HepG2 (cell line): ENCODE measurements at regions not wholly inside any gene's neighbourhood (a gene's known extent, or its start where the extent isn't known, plus 50 kb on each side); places are given as distances from the start of the nearest gene placed in this dataset.

Source experiments
- ATAC-seq: fragments of 200-7000 bp; cut with Tn5 transposase; 3 replicates; pipeline ENCODE4 v1.9.1; 2020; ENCODE audit warnings: mild to moderate bottlenecking, moderate library complexity
- BruUV-seq: library from RNA; stranded (reverse); fragments of 400-500 nt; replicated peaks from 2 replicates; lab custom pipeline; 2021; lab: Mats Ljungman, UMichigan
- CTCF ChIA-PET: fragments of 300-600 bp; formaldehyde crosslinking; extraction: SDS; loops from one replicate; lab custom pipeline; 2021; ENCODE audit warnings: low total read pairs, inconsistent platforms, low intra/inter-chr PET ratio; lab: Yijun Ruan, JAX
- POLR2A ChIA-PET: fragments of 350-600 bp; sonication (Branson Sonifier 250); formaldehyde crosslinking; loops from one replicate; lab custom pipeline; 2020; ENCODE audit warnings: antibody characterized with exemption, inconsistent platforms; lab: Yijun Ruan, JAX
- DNase-seq: peaks from one replicate; pipeline ENCODE4 v3.0.0-alpha.2; 2015; ENCODE audit warnings: low spot score
- FAIRE-seq: peaks from 3 replicates; lab custom pipeline; 2011; peaks lifted over from hg19 to GRCh38; lab: Jason Lieb, UNC
- H2AFZ ChIP-seq: one replicate; pipeline ENCODE4 v1.6.1; 2011; ENCODE audit warnings: low read length, inconsistent platforms
- H3K27ac ChIP-seq: fragments of 300-600 bp; 3 replicates; pipeline ENCODE4 v1.8.0; 2011; ENCODE audit warnings: mixed run types, mild to moderate bottlenecking, mixed read lengths, low read length, inconsistent platforms; ENCODE audit not compliant: insufficient read depth; ENCODE audit errors: extremely low read length
- H3K27me3 ChIP-seq, 2 experiments: fragments of 200-600 bp in 1 of 2; 2 replicates in 1 of 2; 3 replicates in 1 of 2; pipeline versions ENCODE4 v1.6.0 to v1.8.0; 2011; ENCODE audit warnings: low read length in 2 of 2, mild to moderate bottlenecking in 2 of 2, moderate library complexity in 2 of 2, inconsistent platforms in 1 of 2; ENCODE audit not compliant: insufficient read depth in 2 of 2, control insufficient read depth in 1 of 2
- H3K36me3 ChIP-seq, 2 experiments: fragments of 200-600 bp in 1 of 2; replicated peaks in 1 of 2; 2 replicates in 1 of 2; 3 replicates in 1 of 2; pipeline versions ENCODE4 v1.5.1 to v1.8.0; 2011; ENCODE audit warnings: low read length in 2 of 2, inconsistent platforms in 1 of 2; ENCODE audit not compliant: insufficient read depth in 2 of 2, control insufficient read depth in 1 of 2
- H3K4me1 ChIP-seq: 2 replicates; pipeline ENCODE4 v1.5.1; 2012; ENCODE audit warnings: low read length, inconsistent platforms; ENCODE audit not compliant: insufficient read depth
- H3K4me2 ChIP-seq: 2 replicates; pipeline ENCODE4 v1.6.0; 2011; ENCODE audit warnings: low read depth, low read length, inconsistent platforms
- H3K4me3 ChIP-seq, 3 experiments: fragments of 200-600 bp in 1 of 3; sonication (generic), shearing (Covaris generic) in 1 of 3; replicated peaks in 1 of 3; 2 replicates each; pipeline ENCODE4 v1.5.1; 2011 to 2016; ENCODE audit warnings: low read length in 3 of 3, inconsistent platforms in 2 of 3, low read depth in 2 of 3, mild to moderate bottlenecking in 2 of 3, control low read depth in 1 of 3, mixed read lengths in 1 of 3; ENCODE audit not compliant: insufficient read depth in 1 of 3
- H3K79me2 ChIP-seq: one replicate; pipeline ENCODE4 v1.6.1; 2011; ENCODE audit warnings: low read length, inconsistent platforms; ENCODE audit not compliant: insufficient read depth
- H3K9ac ChIP-seq: 2 replicates; pipeline ENCODE4 v1.6.0; 2011; ENCODE audit warnings: mild to moderate bottlenecking, low read depth, low read length, inconsistent platforms; ENCODE audit not compliant: insufficient read depth
- H3K9me3 ChIP-seq: 2 replicates; pipeline ENCODE4 v1.5.1; 2012; ENCODE audit warnings: mild to moderate bottlenecking, low read length
- H4K20me1 ChIP-seq: 2 replicates; pipeline ENCODE4 v1.6.0; 2011; ENCODE audit warnings: inconsistent platforms, mild to moderate bottlenecking, low read length, moderate library complexity; ENCODE audit not compliant: insufficient read depth
- EEA1 ChIP-seq: sonication (generic); formaldehyde crosslinking; IDR thresholded peaks from 2 replicates; pipeline ENCODE4 v1.5.1; 2020; ENCODE audit warnings: mild to moderate bottlenecking, missing genetic modification reagents, borderline replicate concordance
- FLYWCH1 ChIP-seq: sonication (generic); formaldehyde crosslinking; IDR thresholded peaks from 2 replicates; pipeline ENCODE4 v1.8.1; 2023; ENCODE audit warnings: mild to moderate bottlenecking, missing genetic modification reagents
- FOXM1 ChIP-seq: sonication (generic); formaldehyde crosslinking; IDR thresholded peaks from 2 replicates; pipeline ENCODE4 v1.5.0; 2020; ENCODE audit warnings: missing genetic modification reagents
- FOXO4 ChIP-seq: sonication (generic); formaldehyde crosslinking; conservative IDR thresholded peaks from 2 replicates; pipeline ENCODE4 v1.8.1; 2023; ENCODE audit warnings: missing genetic modification reagents
- HHEX ChIP-seq: IDR thresholded peaks from 2 replicates; pipeline ENCODE4 v1.6.1; 2016; ENCODE audit warnings: control low read depth
- MYC ChIP-seq: sonication (generic); formaldehyde crosslinking; IDR thresholded peaks from 2 replicates; pipeline ENCODE4 v1.9.0; 2021; ENCODE audit warnings: missing genetic modification reagents, borderline replicate concordance
- RARG ChIP-seq: sonication (generic); formaldehyde crosslinking; IDR thresholded peaks from 2 replicates; pipeline ENCODE4 v1.4.0; 2020; ENCODE audit warnings: low read depth, mild to moderate bottlenecking, missing genetic modification reagents
- TARDBP ChIP-seq: sonication (generic); formaldehyde crosslinking; IDR thresholded peaks from 2 replicates; pipeline ENCODE4 v1.8.0; 2022; ENCODE audit warnings: mild to moderate bottlenecking, missing genetic modification reagents
- ZNF263 ChIP-seq: sonication (generic); formaldehyde crosslinking; IDR thresholded peaks from 2 replicates; pipeline ENCODE4 v1.4.0; 2020; ENCODE audit warnings: missing genetic modification reagents
- ZNF274 ChIP-seq: sonication (generic); formaldehyde crosslinking; IDR thresholded peaks from 2 replicates; pipeline ENCODE4 v1.5.1; 2020; ENCODE audit warnings: mild to moderate bottlenecking, missing genetic modification reagents
- WGBS: methylation state at CpG from one replicate; pipeline ENCODE4 v1.1.6; 2017; ENCODE audit warnings: low lambda C conversion rate; 5-methylcytosine and 5-hydroxymethylcytosine counted together
- in situ Hi-C: cut with HindIII; loops from 2 replicates; pipeline ENCODE4 v1.10.0; 2017; ENCODE audit warnings: low pct_unique_long_range_greater_than_20kb; ENCODE audit not compliant: extremely low pct_ligation_motif_present
- intact Hi-C: fragments of 100-400 bp; cut with micrococcal nuclease; formaldehyde crosslinking; loops from one replicate; pipeline ENCODE4 v1.10.0; 2022; ENCODE audit not compliant: unreplicated experiment

GRCh38 chr9:26133537-26133936 lies 455.3 kb upstream of the TUSC1 start:
- no peak overlapping the region for H3K4me3 ChIP-seq
- no TSS peak for BruUV-seq
- no peak for ATAC-seq
- TF ChIP-seq FOXO4 (CRISPR knock-in tag) (no peak), FLYWCH1 (no peak), ZNF274 (no peak), FOXM1 (CRISPR knock-in tag) (no peak), TARDBP (CRISPR knock-in tag) (no peak), MYC (CRISPR knock-in tag) (no peak), HHEX (CRISPR knock-in tag) (no peak), EEA1 (no peak), RARG (CRISPR knock-in tag) (no peak), ZNF263 (CRISPR knock-in tag) (no peak)
- POLR2A ChIA-PET: no interaction called here
- FAIRE-seq: no peak
- no peak overlapping the region for H3K9ac ChIP-seq
- H4K20me1 ChIP-seq: no peaks in the 10 kb centered on the region
- CTCF ChIA-PET: no interaction called here
- no peak for DNase-seq
- 0% methylated on average over 1 of the region's 1 CpG for WGBS
- in situ Hi-C loops: no loop called here
- no peak overlapping the region for H3K4me2 ChIP-seq
- 0 out of 2 replicates have a peak, but pooled peaks cover 5% of the 10 kb centered on the region for H3K9me3 ChIP-seq
- H2AFZ ChIP-seq: no peak overlapping the region
- H3K79me2 ChIP-seq: no peaks in the 10 kb centered on the region
- intact Hi-C loops: no loop called here
- no peak overlapping the region for H3K27ac ChIP-seq
- no peaks in the 10 kb centered on the region for H3K4me1 ChIP-seq
- H3K27me3 ChIP-seq: no peaks in the 10 kb centered on the region
- no peaks in the 10 kb centered on the region for H3K36me3 ChIP-seq
